NB4 (cell line): ENCODE measurements at regions not wholly inside any gene's neighbourhood (a gene's known extent, or its start where the extent isn't known, plus 50 kb on each side); places are given as distances from the start of the nearest gene placed in this dataset.

ENCODE experiments used
- DNase-seq: peaks from one replicate; pipeline ENCODE4 v3.0.0; 2010; ENCODE audit warnings: low read depth
- H3K4me3 ChIP-seq: one replicate; pipeline ENCODE4 v1.5.1; 2011; ENCODE audit warnings: mild to moderate bottlenecking, low read depth, low read length, moderate library complexity
- CTCF ChIP-seq: IDR thresholded peaks from one replicate; pipeline ENCODE4 v1.5.1; 2012; ENCODE audit warnings: low read depth, low read length
- MAX ChIP-seq: IDR thresholded peaks from 2 replicates; pipeline ENCODE4 v1.6.1; 2011; ENCODE audit warnings: low read depth, low read length
- MYC ChIP-seq: IDR thresholded peaks from 2 replicates; pipeline ENCODE4 v1.6.1; 2011; ENCODE audit warnings: low read depth, low read length
- POLR2A ChIP-seq: IDR thresholded peaks from 2 replicates; pipeline ENCODE4 v1.6.1; 2011; ENCODE audit warnings: mild to moderate bottlenecking; ENCODE audit not compliant: insufficient read length; ENCODE audit errors: extremely low read depth

GRCh38 chr3:180531303-180532278 lies 70.4 kb upstream of the TTC14 start:
- TF ChIP-seq MAX (no peak), CTCF (no peak), POLR2A (no peak), MYC (no peak)
- DNase-seq, result no peak
- no peak overlapping the region for H3K4me3 ChIP-seq

GRCh38 chr3:180534828-180535227 lies 67.1 kb upstream of the TTC14 start:
- DNase-seq, result no peak
- TF ChIP-seq POLR2A, result no peak
- TF ChIP-seq CTCF, result no peak
- TF ChIP-seq MYC, result no peak
- TF ChIP-seq MAX, result no peak

GRCh38 chr3:180538493-180538892 lies 63.5 kb upstream of the TTC14 start:
- H3K4me3 ChIP-seq, result no peak overlapping the region
- TF ChIP-seq MAX, result no peak
- TF ChIP-seq POLR2A, result no peak
- no peak for TF ChIP-seq MYC
- no peak for TF ChIP-seq CTCF
- DNase-seq, result no peak

More at GRCh38 chr3:180534828-180535227, 67.1 kb upstream of the TTC14 start:
- no peak overlapping the region for H3K4me3 ChIP-seq

- TF ChIP-seq MYC (no peak), CTCF (no peak), MAX (no peak), POLR2A (no peak)
- DNase-seq, result no peak
- H3K4me3 ChIP-seq, result no peak overlapping the region
Measured at GRCh38 chr3:180543877-180544276, 58.1 kb upstream of the TTC14 start.

- no peak for DNase-seq
- no peak overlapping the region for H3K4me3 ChIP-seq
- TF ChIP-seq POLR2A, result no peak
- TF ChIP-seq MYC, result no peak
- no peak for TF ChIP-seq MAX
- TF ChIP-seq CTCF, result no peak
Measured at GRCh38 chr3:180546863-180547262, 55.1 kb upstream of the TTC14 start.
